ENCODE measurements at regions not wholly inside any gene's neighbourhood (a gene's known extent, or its start where the extent isn't known, plus 50 kb on each side); places are given as distances from the start of the nearest gene placed in this dataset.

DNA sequence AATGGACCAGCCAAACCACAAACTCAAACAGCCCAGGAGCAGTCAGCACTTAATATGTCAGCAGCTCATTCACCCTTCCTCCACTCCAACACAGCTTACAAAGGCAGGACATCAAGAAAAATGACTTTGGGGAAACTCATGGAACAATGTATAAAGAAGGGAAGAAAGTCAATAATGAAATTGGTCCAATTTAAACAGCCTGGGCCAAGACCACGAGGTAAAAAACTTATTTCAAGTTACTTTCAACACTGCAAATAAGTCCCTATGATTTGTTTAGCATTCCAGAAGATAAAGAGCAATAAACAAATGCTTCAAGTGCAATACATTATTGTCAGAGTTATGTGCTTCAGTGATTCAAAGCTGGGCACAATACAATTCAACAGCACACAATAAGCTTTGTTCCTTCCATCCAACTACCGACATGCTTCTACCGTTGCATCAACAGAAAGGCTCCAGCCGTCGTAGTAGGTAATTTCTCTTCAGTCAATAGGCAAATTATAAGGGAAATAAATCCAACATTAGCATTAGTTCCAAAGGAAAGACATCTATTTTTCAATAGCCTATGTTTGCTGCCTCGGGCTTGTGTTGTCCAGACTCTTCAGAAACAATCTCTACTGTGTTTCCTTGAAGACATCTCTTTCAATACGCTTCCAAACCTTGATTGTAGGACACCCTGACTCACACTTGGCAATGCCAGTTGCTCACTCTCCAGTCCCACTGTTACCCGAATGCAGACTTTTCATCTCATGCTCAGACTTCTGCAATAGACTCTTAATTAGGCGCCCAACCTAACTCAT is 225.7 kb downstream of the NUAK1 start:
- in situ Hi-C loops (cut with MboI; ENCODE audit: low sequenced_read_pairs): no loop called here

GRCh38 chr12:105915997-105916759 is 222.6 kb downstream of the NUAK1 start:
- in situ Hi-C loops (cut with MboI; ENCODE audit: low sequenced_read_pairs): no loop called here

GRCh38 chr12:105916760-105917039 is 222.1 kb downstream of the NUAK1 start:
- in situ Hi-C loops (cut with MboI; ENCODE audit: low sequenced_read_pairs): no loop called here

DNA sequence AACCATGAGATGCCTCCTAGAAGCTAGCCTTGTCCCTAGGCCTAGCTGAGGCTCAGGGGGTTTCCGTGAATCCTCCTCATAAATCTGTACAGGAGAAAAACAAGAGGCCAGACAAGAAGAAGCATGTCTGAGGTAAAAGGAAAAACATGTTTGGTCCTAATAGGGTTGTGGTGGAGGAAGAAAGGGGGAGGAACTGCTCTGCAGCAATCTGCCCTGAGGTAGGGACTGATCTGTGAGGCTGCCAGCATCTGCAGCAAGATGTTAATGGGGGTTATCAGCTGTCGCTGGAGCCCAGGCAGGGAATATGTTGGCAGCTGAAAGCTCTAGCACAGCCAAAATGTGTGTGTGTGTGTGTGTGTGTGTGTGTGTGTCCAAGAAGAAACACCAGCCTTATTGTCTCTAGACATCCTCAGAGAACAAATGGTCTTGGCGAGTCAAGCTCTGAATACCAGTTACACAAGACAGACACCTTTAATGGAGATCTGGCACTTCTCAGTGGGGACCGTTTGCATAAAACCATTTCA is 218.5 kb downstream of the NUAK1 start:
- in situ Hi-C loops (cut with MboI; ENCODE audit: low sequenced_read_pairs): no loop called here

DNA sequence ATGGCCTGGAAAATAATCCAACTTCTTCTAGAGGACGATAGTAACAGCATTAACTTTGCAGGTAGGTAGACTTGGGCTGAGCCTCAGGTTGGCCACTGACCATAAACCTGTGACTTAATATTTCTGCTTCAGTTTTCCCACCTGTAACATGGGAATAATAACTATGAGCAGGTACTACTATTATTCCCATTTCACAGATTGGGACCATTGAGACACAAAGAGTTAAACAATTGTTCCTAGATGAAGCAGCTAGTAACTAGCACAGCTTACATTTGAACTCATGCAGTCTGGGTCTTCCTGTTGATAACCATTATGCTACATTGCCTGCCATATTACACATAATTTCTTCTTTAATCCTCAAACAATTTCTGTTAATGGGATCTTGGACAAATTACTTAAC is 217.7 kb downstream of the NUAK1 start:
- in situ Hi-C loops (cut with MboI; ENCODE audit: low sequenced_read_pairs): no loop called here

- in situ Hi-C loops (cut with MboI; ENCODE audit: low sequenced_read_pairs): no loop called here
Observed at GRCh38 chr12:105921872-105922669, 216.7 kb downstream of the NUAK1 start.

- in situ Hi-C loops (cut with MboI; ENCODE audit: low sequenced_read_pairs): no loop called here
Observed at GRCh38 chr12:105922670-105923102, 216.1 kb downstream of the NUAK1 start.

DNA sequence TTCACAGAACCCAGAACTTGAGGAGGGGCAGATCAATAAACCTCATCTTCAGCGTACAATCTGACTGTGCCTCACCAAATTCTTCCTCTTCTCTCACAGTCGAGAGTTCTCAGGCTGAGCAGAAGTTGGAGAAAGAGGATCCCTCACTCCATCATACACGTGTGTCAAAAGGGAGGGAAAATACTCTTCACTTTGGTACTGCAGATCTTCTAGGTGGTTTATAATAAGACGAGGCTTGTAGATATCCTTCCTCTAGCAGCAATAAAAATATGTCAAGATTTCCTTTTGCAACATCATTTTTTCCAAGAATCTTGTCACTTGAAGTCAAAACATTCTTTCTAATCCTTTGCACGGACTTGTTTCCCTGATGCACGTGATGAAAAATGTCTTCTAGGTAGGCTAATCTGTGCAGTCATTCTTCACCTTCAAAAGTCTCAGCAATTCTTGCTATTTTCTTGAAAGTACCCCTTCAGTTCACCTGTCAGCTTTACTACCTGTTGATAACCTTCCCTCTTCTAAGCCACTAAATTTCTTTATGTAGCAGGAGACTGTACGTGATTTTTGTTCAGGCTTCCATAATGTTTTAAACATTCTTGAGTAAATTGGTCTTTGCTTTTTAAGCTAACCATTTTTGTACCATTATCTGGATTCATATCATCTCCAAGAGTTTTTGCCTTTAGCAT is 214.1 kb downstream of the NUAK1 start:
- in situ Hi-C loops (cut with MboI; ENCODE audit: low sequenced_read_pairs): no loop called here

DNA sequence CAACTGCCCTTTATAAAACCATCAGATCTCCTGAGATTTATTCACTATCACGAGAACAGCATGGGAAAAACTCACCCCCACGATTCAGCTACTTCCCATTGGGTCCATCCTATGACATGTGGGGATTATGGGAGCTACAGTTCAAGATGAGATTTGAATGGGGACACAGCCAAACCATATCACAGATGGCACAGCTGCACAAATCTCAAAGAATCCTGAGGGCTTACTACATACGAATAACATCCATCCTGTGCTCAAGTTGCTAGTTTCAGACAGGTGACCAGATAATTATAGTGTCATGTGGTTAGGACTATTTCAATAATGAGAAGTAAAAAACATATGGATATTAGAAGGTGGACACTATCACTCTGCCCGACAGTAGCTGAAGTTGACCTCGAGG is 211.2 kb downstream of the NUAK1 start:
- in situ Hi-C loops (cut with MboI; ENCODE audit: low sequenced_read_pairs): no loop called here

DNA sequence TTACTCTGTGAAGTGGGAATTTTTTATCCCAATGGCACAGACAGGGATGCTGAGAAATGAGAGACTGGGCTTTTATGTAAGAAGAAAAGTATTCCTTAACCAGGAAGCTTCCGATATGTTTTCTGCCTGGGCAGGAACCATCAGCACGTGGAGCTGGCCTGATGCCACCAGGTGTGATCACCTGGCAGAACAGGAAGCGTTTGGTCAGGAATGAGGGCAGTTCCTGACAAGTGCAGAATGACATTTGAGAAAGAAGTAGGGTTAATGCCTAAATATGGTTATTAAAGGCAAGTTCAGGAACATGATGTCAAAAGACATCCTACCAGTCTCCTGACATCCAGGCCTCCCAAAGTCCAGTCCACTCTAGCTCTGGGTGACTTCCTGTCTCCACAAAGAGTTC is 210.3 kb downstream of the NUAK1 start:
- in situ Hi-C loops (cut with MboI; ENCODE audit: low sequenced_read_pairs): no loop called here

DNA sequence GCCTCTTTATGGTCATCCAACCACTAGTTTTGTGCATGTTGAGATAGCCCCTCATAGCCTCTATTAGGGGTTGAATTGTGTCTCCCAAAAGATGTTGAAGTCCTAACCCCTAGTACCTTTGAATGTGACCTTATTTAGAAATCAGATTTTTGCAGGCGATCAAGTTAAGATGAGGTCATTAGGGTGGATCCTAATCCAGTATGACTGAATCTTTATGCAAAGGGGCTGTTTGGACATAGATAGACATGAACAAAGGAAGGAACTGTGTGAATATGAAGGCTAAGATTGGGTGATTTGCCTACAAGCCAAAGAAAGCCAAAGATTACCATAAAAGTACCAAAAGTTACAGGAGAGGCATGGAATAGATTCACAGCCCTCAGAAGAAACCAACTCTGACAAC is 209.6 kb downstream of the NUAK1 start:
- in situ Hi-C loops (cut with MboI; ENCODE audit: low sequenced_read_pairs): no loop called here

GRCh38 chr12:105930557-105931503 is 207.9 kb downstream of the NUAK1 start:
- in situ Hi-C loops (cut with MboI; ENCODE audit: low sequenced_read_pairs): no loop called here

GRCh38 chr12:105931762-105932570 is 206.8 kb downstream of the NUAK1 start:
- in situ Hi-C loops (cut with MboI; ENCODE audit: low sequenced_read_pairs): no loop called here

- in situ Hi-C loops (cut with MboI; ENCODE audit: low sequenced_read_pairs): no loop called here
Observed at GRCh38 chr12:105933671-105934665, 204.8 kb downstream of the NUAK1 start.

- in situ Hi-C loops (cut with MboI; ENCODE audit: low sequenced_read_pairs): no loop called here
Observed at GRCh38 chr12:105935106-105935505, 203.6 kb downstream of the NUAK1 start.

DNA sequence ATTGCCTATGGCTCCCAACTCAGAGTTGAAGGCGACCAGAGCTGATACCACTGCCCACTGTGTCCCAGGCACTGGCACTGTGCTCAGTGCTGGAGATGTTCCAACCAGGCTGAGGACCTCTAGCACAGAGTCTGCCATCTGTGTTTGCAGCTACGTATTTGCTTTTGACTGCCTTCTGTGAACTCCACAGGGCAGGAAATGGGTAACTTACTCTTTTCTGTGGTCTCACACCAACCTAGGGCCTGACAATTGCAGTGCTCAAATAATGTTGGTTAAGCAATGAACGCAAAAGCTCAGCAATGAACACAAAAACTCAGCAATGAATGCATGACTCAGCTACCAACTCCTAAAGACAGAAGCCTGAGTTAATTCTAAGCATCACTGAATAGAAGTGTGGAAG is 202.8 kb downstream of the NUAK1 start:
- in situ Hi-C loops (cut with MboI; ENCODE audit: low sequenced_read_pairs): no loop called here

DNA sequence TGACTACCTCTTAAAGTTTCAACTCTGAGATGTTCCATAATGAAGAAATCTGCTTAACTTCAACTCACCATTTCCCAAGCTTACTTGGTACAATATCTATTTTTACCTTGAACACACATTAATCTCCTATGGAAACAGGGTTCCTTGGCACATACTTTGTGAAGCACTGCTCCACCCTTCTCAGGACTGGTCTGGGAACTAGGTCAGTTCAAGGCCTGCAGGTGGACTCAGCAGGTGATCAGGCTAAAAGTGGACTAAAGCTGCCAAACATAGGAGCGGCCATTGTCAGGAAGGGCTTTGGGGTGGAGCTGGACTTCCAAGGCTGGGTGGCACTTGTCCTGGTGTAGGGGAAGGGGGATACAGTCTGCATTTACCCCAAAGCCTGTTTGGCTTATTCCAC is 202.3 kb downstream of the NUAK1 start:
- in situ Hi-C loops (cut with MboI; ENCODE audit: low sequenced_read_pairs): no loop called here

- in situ Hi-C loops (cut with MboI; ENCODE audit: low sequenced_read_pairs): no loop called here
Observed at GRCh38 chr12:105937009-105937408, 201.7 kb downstream of the NUAK1 start.
